BLaER1 (cell line): ENCODE measurements at regions not wholly inside any gene's neighbourhood (a gene's known extent, or its start where the extent isn't known, plus 50 kb on each side); places are given as distances from the start of the nearest gene placed in this dataset.
A peak's percentile ranks its signal among the peaks of the same experiment; 100 is the strongest.

Source experiments
- H3K27ac ChIP-seq: shearing (Covaris generic); formaldehyde crosslinking; 2 replicates; pipeline ENCODE4 v1.8.1; 2022
- H3K27me3 ChIP-seq: shearing (Covaris generic); formaldehyde crosslinking; 2 replicates; pipeline ENCODE4 v1.8.1; 2022
- H3K36me3 ChIP-seq: shearing (Covaris generic); formaldehyde crosslinking; 2 replicates; pipeline ENCODE4 v1.8.1; 2022
- H3K4me1 ChIP-seq: shearing (Covaris generic); formaldehyde crosslinking; 2 replicates; pipeline ENCODE4 v1.8.1; 2022
- H3K4me2 ChIP-seq: shearing (Covaris generic); formaldehyde crosslinking; 2 replicates; pipeline ENCODE4 v1.8.1; 2022
- H3K4me3 ChIP-seq: shearing (Covaris generic); formaldehyde crosslinking; 2 replicates; pipeline ENCODE4 v1.8.1; 2022
- H3K9ac ChIP-seq: shearing (Covaris generic); formaldehyde crosslinking; 2 replicates; pipeline ENCODE4 v1.8.1; 2022
- H3K9me3 ChIP-seq: shearing (Covaris generic); formaldehyde crosslinking; 2 replicates; pipeline ENCODE4 v1.8.1; 2022
- H4K20me1 ChIP-seq: shearing (Covaris generic); formaldehyde crosslinking; 2 replicates; pipeline ENCODE4 v1.8.1; 2022
- Cebpa-rat ChIP-seq: shearing (Covaris generic); IDR thresholded peaks from 2 replicates; pipeline ENCODE4 v1.8.1; 2022

DNA sequence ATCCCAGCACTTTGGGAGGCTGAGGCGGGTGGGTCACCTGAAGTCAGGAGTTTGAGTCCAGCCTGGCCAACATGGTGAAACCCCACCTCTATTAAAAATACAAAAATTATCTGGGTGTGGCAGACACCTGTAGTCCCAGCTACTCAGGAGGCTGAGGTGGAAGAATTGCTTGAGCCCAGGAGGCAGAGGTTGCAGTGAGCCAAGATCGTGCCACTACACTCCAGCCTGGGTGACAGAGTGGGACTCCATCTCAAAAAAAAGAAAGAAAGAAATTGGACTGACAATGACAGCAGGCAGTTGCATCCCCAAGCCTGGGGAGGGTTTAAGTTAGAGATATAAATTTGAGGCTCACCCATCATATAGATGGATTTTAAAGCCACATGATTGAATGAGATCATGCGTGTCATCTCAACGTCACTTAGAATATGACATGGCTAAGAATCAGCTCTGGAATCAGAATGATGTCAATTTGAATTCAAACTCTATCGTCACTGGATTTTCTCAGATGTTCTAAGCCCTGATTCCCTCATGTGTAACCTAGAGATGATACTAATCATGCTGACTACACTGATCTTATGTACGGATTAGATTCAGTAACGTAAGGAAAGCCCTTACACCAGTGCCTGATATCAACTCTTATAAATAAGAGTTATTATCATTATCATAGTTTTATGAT lies 534.0 kb upstream of the JARID2 start:
- H3K4me2 ChIP-seq: peak overlapping the region; percentile 38
- no peak for TF ChIP-seq Cebpa-rat
- H3K4me3 ChIP-seq: no peak overlapping the region
- H3K27ac ChIP-seq: peak overlapping the region; percentile 16
- peaks cover 24% of the 10 kb centered on the region for H3K4me1 ChIP-seq
- no peak overlapping the region for H3K9ac ChIP-seq
- no peaks in the 10 kb centered on the region for H3K27me3 ChIP-seq
- peaks cover 18% of the 10 kb centered on the region for H3K9me3 ChIP-seq
- H4K20me1 ChIP-seq: no peaks in the 10 kb centered on the region
- H3K36me3 ChIP-seq: no peaks in the 10 kb centered on the region

GRCh38 chr6:14713008-14713960 lies 532.6 kb upstream of the JARID2 start:
- Histone ChIP-seq H3K4me3 (no peak overlapping the region), H3K27me3 (no peaks in the 10 kb centered on the region), H4K20me1 (no peaks in the 10 kb centered on the region), H3K9ac (no peak overlapping the region), H3K27ac (no peak overlapping the region), H3K36me3 (no peaks in the 10 kb centered on the region), H3K4me1 (peaks cover 36% of the 10 kb centered on the region), H3K9me3 (peaks cover 18% of the 10 kb centered on the region), H3K4me2 (no peak overlapping the region)
- no peak for TF ChIP-seq Cebpa-rat

- Histone ChIP-seq H3K36me3 (no peaks in the 10 kb centered on the region), H3K4me3 (no peak overlapping the region), H3K4me2 (no peak overlapping the region), H3K27ac (no peak overlapping the region), H3K27me3 (no peaks in the 10 kb centered on the region), H3K9me3 (peaks cover 18% of the 10 kb centered on the region), H3K9ac (no peak overlapping the region), H4K20me1 (no peaks in the 10 kb centered on the region), H3K4me1 (peaks cover 45% of the 10 kb centered on the region)
- no peak for TF ChIP-seq Cebpa-rat
Observed at GRCh38 chr6:14713966-14714631, 531.8 kb upstream of the JARID2 start.

DNA sequence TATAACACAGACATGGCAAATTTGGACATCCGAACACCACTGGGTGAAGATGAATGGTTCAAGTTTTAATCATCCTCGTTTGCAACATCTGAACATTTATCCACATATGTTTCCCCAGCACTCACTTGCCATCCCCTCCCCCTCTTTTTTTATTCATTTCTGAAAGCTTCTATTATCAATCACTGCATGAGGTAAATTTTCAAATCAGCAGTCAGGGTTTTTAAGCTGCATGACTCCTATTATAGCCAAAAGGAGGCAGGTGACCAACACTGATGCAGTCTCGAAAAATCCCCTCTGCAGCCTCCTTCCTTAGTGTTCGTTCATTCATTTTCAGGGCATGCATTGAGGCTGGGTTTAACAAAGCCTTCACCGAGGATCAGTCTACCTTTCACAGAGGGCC lies 530.8 kb upstream of the JARID2 start:
- no peak overlapping the region for H3K27ac ChIP-seq
- no peak overlapping the region for H3K9ac ChIP-seq
- H4K20me1 ChIP-seq: no peaks in the 10 kb centered on the region
- TF ChIP-seq Cebpa-rat: no peak
- no peak overlapping the region for H3K4me2 ChIP-seq
- peaks cover 13% of the 10 kb centered on the region for H3K9me3 ChIP-seq
- H3K27me3 ChIP-seq: no peaks in the 10 kb centered on the region
- H3K36me3 ChIP-seq: no peaks in the 10 kb centered on the region
- no peak overlapping the region for H3K4me3 ChIP-seq
- H3K4me1 ChIP-seq: peaks cover 54% of the 10 kb centered on the region

GRCh38 chr6:14716499-14717146 lies 529.2 kb upstream of the JARID2 start:
- no peak overlapping the region for H3K9ac ChIP-seq
- TF ChIP-seq Cebpa-rat: no peak
- no peaks in the 10 kb centered on the region for H3K36me3 ChIP-seq
- H3K27me3 ChIP-seq: no peaks in the 10 kb centered on the region
- no peak overlapping the region for H3K4me3 ChIP-seq
- no peaks in the 10 kb centered on the region for H4K20me1 ChIP-seq
- no peaks in the 10 kb centered on the region for H3K9me3 ChIP-seq
- H3K4me2 ChIP-seq: 0 out of 2 replicates have a peak overlapping the region, but pooled peaks have one; percentile 5
- no peak overlapping the region for H3K27ac ChIP-seq
- H3K4me1 ChIP-seq: peaks cover 58% of the 10 kb centered on the region

DNA sequence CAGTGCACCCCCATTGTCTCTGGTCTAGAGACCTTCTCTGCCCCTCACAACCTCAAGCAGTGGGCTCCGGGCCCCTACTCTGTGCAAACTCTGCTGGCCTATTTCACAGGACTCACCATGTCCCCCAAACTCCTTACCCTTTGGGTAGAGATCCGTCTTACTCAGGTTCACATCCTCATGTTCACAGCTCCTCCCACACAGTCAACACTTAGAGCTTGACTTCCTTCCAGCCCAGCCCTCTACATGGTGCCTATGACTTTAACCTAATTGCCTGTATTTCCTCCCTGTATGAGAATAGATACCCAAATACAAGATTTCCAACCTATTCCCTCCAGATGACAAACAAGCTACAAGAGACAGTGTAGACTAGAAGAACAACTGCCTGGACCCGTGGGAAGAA lies 528.6 kb upstream of the JARID2 start:
- peaks cover 58% of the 10 kb centered on the region for H3K4me1 ChIP-seq
- no peak overlapping the region for H3K4me2 ChIP-seq
- no peak overlapping the region for H3K27ac ChIP-seq
- no peaks in the 10 kb centered on the region for H3K9me3 ChIP-seq
- no peak overlapping the region for H3K4me3 ChIP-seq
- no peaks in the 10 kb centered on the region for H4K20me1 ChIP-seq
- no peaks in the 10 kb centered on the region for H3K27me3 ChIP-seq
- H3K36me3 ChIP-seq: no peaks in the 10 kb centered on the region
- TF ChIP-seq Cebpa-rat: no peak
- no peak overlapping the region for H3K9ac ChIP-seq

- Histone ChIP-seq H3K27me3 (no peaks in the 10 kb centered on the region), H3K9me3 (peaks cover 7% of the 10 kb centered on the region; the same call in 1 of the 2 replicates), H3K36me3 (no peaks in the 10 kb centered on the region), H4K20me1 (no peaks in the 10 kb centered on the region), H3K4me1 (peaks cover 67% of the 10 kb centered on the region), H3K9ac (no peak overlapping the region; the same call in 1 of the 2 replicates), H3K27ac (peak overlapping the region; percentile 49; the same call in 1 of the 2 replicates), H3K4me2 (peak overlapping the region; percentile 78), H3K4me3 (peak overlapping the region; percentile 31; the same call in 1 of the 2 replicates)
- no peak for TF ChIP-seq Cebpa-rat
Observed at GRCh38 chr6:14718861-14719260, 527.0 kb upstream of the JARID2 start.

- peak overlapping the region; percentile 31; the same call in 1 of the 2 replicates for H3K4me3 ChIP-seq
- peaks cover 7% of the 10 kb centered on the region; the same call in 1 of the 2 replicates for H3K9me3 ChIP-seq
- H3K27me3 ChIP-seq: no peaks in the 10 kb centered on the region
- peak overlapping the region; percentile 49; the same call in 1 of the 2 replicates for H3K27ac ChIP-seq
- no peak for TF ChIP-seq Cebpa-rat
- peak overlapping the region; percentile 78 for H3K4me2 ChIP-seq
- peaks cover 64% of the 10 kb centered on the region for H3K4me1 ChIP-seq
- no peaks in the 10 kb centered on the region for H4K20me1 ChIP-seq
- no peak overlapping the region; the same call in 1 of the 2 replicates for H3K9ac ChIP-seq
- no peaks in the 10 kb centered on the region for H3K36me3 ChIP-seq
Observed at GRCh38 chr6:14719270-14719669, 526.6 kb upstream of the JARID2 start.
